ENCODE measurements at regions not wholly inside any gene's neighbourhood (a gene's known extent, or its start where the extent isn't known, plus 50 kb on each side); places are given as distances from the start of the nearest gene placed in this dataset.

DNA sequence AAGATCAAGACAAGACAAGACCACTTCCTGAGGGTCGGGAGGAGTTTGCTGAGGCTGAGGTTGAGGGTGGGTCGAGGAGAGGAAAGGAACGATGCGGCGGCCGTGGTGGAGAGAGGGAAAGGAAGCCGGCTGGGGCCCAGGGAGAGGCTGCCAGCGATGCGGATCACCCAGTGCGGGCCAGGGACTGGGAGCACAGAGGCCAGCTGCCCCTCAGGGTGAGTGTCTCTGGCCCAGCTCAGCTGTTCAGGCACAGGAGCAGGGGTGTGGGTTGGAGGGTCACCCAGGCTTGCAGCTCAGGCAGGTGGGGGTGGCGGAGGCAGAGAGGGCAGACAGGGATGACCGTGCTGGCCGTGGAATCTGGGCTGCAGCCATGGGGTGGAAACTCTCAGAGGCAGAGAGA, 99.5 kb downstream of the FGF18 start:
- ChIA-PET CTCF (no interaction called here), POLR2A (no interaction called here)
- no peak for ATAC-seq
- no peaks in the 10 kb centered on the region for H3K9me3 Mint-ChIP-seq
- H3K4me3 Mint-ChIP-seq: no peak overlapping the region
- H3K4me1 Mint-ChIP-seq: peaks cover 57% of the 10 kb centered on the region
- H3K27me3 Mint-ChIP-seq (ENCODE audit: low read depth): peaks cover 25% of the 10 kb centered on the region
- H3K27ac Mint-ChIP-seq: no peak overlapping the region
- no peaks in the 10 kb centered on the region for H3K36me3 Mint-ChIP-seq
- no peak for TF ChIP-seq JAZF1 (CRISPR knock-in tag; IDR thresholded peaks at IDR 0.05)
- DNase-seq (ENCODE audit: low spot score): no peak

GRCh38 chr5:171520300-171521174, 101.1 kb downstream of the FGF18 start:
- no peaks in the 10 kb centered on the region for H3K36me3 Mint-ChIP-seq
- POLR2A ChIA-PET: interaction anchor here (0.6 to 1.5 kb wide), 4 partner anchors 15 to 132 kb away, joined by 3 to 4 read pairs (median 3); no protein-coding TSS in a partner anchor
- DNase-seq (ENCODE audit: low spot score) (peak; percentile 81), ATAC-seq (peak; percentile 87)
- no peaks in the 10 kb centered on the region for H3K9me3 Mint-ChIP-seq
- peaks cover 67% of the 10 kb centered on the region for H3K4me1 Mint-ChIP-seq
- H3K27me3 Mint-ChIP-seq (ENCODE audit: low read depth): peaks cover 25% of the 10 kb centered on the region
- peak overlapping the region; percentile 45 for H3K4me3 Mint-ChIP-seq
- CTCF ChIA-PET: interaction anchor here (0.6 to 2.4 kb wide), 12 partner anchors 15 to 879 kb away, joined by 3 to 14 read pairs (median 4); partner anchors contain the start of gene FGF18
- peak overlapping the region; percentile 38; the same call in 1 of the 2 replicates for H3K27ac Mint-ChIP-seq
- TF ChIP-seq, protein P1, sequence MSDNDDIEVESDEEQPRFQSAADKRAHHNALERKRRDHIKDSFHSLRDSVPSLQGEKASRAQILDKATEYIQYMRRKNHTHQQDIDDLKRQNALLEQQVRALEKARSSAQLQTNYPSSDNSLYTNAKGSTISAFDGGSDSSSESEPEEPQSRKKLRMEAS (CRISPR knock-in tag; IDR thresholded peaks at IDR 0.05): peak; percentile 72; the same call in 1 of the 2 replicates
- TF ChIP-seq ZBTB43 (CRISPR knock-in tag; IDR thresholded peaks at IDR 0.05): 0 out of 2 replicates have a peak, but pooled peaks have one; percentile 28
- no peak for TF ChIP-seq ATF6 (CRISPR knock-in tag; IDR thresholded peaks at IDR 0.05)
- TF ChIP-seq, protein P2, sequence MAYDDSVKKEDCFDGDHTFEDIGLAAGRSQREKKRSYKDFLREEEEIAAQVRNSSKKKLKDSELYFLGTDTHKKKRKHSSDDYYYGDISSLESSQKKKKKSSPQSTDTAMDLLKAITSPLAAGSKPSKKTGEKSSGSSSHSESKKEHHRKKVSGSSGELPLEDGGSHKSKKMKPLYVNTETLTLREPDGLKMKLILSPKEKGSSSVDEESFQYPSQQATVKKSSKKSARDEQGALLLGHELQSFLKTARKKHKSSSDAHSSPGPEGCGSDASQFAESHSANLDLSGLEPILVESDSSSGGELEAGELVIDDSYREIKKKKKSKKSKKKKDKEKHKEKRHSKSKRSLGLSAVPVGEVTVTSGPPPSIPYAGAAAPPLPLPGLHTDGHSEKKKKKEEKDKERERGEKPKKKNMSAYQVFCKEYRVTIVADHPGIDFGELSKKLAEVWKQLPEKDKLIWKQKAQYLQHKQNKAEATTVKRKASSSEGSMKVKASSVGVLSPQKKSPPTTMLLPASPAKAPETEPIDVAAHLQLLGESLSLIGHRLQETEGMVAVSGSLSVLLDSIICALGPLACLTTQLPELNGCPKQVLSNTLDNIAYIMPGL (CRISPR knock-in tag; IDR thresholded peaks at IDR 0.05): 0 out of 2 replicates have a peak, but pooled peaks have one; percentile 43
- 0 out of 2 replicates have a peak, but pooled peaks have one; percentile 65 for TF ChIP-seq MYBL2 (CRISPR knock-in tag; IDR thresholded peaks at IDR 0.05)
- TF ChIP-seq, protein P3, sequence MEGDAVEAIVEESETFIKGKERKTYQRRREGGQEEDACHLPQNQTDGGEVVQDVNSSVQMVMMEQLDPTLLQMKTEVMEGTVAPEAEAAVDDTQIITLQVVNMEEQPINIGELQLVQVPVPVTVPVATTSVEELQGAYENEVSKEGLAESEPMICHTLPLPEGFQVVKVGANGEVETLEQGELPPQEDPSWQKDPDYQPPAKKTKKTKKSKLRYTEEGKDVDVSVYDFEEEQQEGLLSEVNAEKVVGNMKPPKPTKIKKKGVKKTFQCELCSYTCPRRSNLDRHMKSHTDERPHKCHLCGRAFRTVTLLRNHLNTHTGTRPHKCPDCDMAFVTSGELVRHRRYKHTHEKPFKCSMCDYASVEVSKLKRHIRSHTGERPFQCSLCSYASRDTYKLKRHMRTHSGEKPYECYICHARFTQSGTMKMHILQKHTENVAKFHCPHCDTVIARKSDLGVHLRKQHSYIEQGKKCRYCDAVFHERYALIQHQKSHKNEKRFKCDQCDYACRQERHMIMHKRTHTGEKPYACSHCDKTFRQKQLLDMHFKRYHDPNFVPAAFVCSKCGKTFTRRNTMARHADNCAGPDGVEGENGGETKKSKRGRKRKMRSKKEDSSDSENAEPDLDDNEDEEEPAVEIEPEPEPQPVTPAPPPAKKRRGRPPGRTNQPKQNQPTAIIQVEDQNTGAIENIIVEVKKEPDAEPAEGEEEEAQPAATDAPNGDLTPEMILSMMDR (IDR thresholded peaks at IDR 0.05): no peak
- TF ChIP-seq, protein P4, sequence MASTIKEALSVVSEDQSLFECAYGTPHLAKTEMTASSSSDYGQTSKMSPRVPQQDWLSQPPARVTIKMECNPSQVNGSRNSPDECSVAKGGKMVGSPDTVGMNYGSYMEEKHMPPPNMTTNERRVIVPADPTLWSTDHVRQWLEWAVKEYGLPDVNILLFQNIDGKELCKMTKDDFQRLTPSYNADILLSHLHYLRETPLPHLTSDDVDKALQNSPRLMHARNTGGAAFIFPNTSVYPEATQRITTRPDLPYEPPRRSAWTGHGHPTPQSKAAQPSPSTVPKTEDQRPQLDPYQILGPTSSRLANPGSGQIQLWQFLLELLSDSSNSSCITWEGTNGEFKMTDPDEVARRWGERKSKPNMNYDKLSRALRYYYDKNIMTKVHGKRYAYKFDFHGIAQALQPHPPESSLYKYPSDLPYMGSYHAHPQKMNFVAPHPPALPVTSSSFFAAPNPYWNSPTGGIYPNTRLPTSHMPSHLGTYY (CRISPR knock-in tag; IDR thresholded peaks at IDR 0.05): no peak
- TF ChIP-seq CREM (CRISPR knock-in tag; IDR thresholded peaks at IDR 0.05): no peak
- no peak for TF ChIP-seq STAT6 (CRISPR knock-in tag; conservative IDR thresholded peaks at IDR 0.05; ENCODE audit: low read depth)
- TF ChIP-seq ETV6 (CRISPR knock-in tag; IDR thresholded peaks at IDR 0.05): no peak; the same call in 1 of the 2 replicates
- TF ChIP-seq CBFB (CRISPR knock-in tag; IDR thresholded peaks at IDR 0.05; ENCODE audit: low read depth): no peak
- TF ChIP-seq SMAD4 (CRISPR knock-in tag; IDR thresholded peaks at IDR 0.05): no peak
- TF ChIP-seq NR3C1 (CRISPR knock-in tag; conservative IDR thresholded peaks at IDR 0.05; ENCODE audit: low read depth): no peak
- no peak for TF ChIP-seq ZNF138 (CRISPR knock-in tag; conservative IDR thresholded peaks at IDR 0.05)
- no peak for TF ChIP-seq OVOL2 (CRISPR knock-in tag; IDR thresholded peaks at IDR 0.05; ENCODE audit: borderline replicate concordance)
- no peak for TF ChIP-seq PRDM15 (CRISPR knock-in tag; IDR thresholded peaks at IDR 0.05)

Measured in WTC11 (cell line).